WERI-Rb-1 (cell line): ENCODE measurements at regions not wholly inside any gene's neighbourhood (a gene's known extent, or its start where the extent isn't known, plus 50 kb on each side); places are given as distances from the start of the nearest gene placed in this dataset.
A peak's percentile ranks its signal among the peaks of the same experiment; 100 is the strongest.

Experiments used
- DNase-seq: peaks from one replicate; pipeline ENCODE4 v3.0.0-alpha.2; 2020
- H3K27ac ChIP-seq: fragments of 250-450 bp; sonication (Bioruptor Pico); 2 replicates; pipeline ENCODE4 v1.5.1; 2020; ENCODE audit warnings: mild to moderate bottlenecking, moderate library complexity
- H3K27me3 ChIP-seq: fragments of 250-450 bp; sonication (Bioruptor Pico); 2 replicates; pipeline ENCODE4 v1.5.1; 2021; ENCODE audit warnings: mild to moderate bottlenecking, low read depth, moderate library complexity; ENCODE audit not compliant: insufficient read depth, severe bottlenecking
- H3K36me3 ChIP-seq: fragments of 250-450 bp; sonication (Bioruptor Pico); 2 replicates; pipeline ENCODE4 v1.5.1; 2020; ENCODE audit warnings: mild to moderate bottlenecking, moderate library complexity
- H3K4me3 ChIP-seq: 2 replicates; pipeline ENCODE4 v1.5.1; 2011; ENCODE audit warnings: low read depth, mild to moderate bottlenecking, control low read depth, low read length
- H3K9me3 ChIP-seq: fragments of 250-450 bp; sonication (Bioruptor Pico); 2 replicates; pipeline ENCODE4 v1.5.1; 2021; ENCODE audit warnings: mild to moderate bottlenecking, moderate library complexity; ENCODE audit not compliant: severe bottlenecking
- TF ChIP-seq, protein P1 (sequence below): IDR thresholded peaks from 2 replicates; pipeline ENCODE4 v1.5.1; 2011; ENCODE audit warnings: low read depth, mild to moderate bottlenecking, control low read depth, inconsistent platforms, low read length

DNA sequence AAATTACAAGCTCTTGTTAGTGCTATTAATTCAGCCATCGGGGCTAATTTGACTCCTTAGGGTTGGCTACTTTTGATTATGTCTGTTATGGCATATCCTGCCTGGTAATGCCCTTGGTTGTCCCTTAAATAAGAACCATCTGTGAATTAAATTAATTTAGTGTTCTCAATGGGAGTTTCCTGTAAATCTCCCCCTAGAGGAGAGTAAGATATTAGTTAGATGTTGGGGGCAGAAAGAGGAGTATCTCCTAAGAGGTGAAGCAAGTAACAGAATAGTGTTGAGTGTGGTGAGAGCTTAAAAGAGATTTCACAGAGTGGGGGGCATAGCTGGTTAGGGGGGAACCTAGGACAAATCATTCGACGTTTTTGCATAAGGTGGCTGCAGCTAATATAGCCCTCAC lies 1126.9 kb downstream of the JRKL start:
- Histone ChIP-seq H3K27me3 (no peaks in the 10 kb centered on the region), H3K27ac (no peak overlapping the region), H3K4me3 (no peak overlapping the region), H3K36me3 (no peaks in the 10 kb centered on the region), H3K9me3 (no peaks in the 10 kb centered on the region)
- TF ChIP-seq, protein P1, sequence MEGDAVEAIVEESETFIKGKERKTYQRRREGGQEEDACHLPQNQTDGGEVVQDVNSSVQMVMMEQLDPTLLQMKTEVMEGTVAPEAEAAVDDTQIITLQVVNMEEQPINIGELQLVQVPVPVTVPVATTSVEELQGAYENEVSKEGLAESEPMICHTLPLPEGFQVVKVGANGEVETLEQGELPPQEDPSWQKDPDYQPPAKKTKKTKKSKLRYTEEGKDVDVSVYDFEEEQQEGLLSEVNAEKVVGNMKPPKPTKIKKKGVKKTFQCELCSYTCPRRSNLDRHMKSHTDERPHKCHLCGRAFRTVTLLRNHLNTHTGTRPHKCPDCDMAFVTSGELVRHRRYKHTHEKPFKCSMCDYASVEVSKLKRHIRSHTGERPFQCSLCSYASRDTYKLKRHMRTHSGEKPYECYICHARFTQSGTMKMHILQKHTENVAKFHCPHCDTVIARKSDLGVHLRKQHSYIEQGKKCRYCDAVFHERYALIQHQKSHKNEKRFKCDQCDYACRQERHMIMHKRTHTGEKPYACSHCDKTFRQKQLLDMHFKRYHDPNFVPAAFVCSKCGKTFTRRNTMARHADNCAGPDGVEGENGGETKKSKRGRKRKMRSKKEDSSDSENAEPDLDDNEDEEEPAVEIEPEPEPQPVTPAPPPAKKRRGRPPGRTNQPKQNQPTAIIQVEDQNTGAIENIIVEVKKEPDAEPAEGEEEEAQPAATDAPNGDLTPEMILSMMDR = no peak
- no peak for DNase-seq

DNA sequence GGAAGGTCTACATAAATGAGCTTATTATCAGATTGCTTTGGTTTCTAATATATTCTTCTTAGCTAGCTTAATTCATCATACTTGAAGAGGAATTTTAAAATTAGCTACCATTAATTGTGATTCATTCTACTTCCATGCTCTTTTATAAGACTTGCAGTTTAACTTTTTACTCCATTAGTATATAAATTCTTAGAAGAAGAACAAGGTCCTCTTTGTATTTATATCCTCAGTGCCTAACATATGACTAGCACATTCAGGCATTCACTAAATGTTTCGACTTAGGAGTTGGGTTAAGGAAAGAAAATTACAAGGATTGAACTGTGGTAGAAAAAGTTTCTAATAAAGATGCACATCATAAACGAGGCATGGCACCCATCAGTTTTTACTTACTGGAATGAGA lies 1135.5 kb downstream of the JRKL start:
- H3K36me3 ChIP-seq = no peaks in the 10 kb centered on the region
- TF ChIP-seq, protein P1 = no peak
- no peak for DNase-seq
- H3K27ac ChIP-seq = no peak overlapping the region
- H3K27me3 ChIP-seq = no peaks in the 10 kb centered on the region
- H3K9me3 ChIP-seq = no peaks in the 10 kb centered on the region
- H3K4me3 ChIP-seq = no peak overlapping the region

DNA sequence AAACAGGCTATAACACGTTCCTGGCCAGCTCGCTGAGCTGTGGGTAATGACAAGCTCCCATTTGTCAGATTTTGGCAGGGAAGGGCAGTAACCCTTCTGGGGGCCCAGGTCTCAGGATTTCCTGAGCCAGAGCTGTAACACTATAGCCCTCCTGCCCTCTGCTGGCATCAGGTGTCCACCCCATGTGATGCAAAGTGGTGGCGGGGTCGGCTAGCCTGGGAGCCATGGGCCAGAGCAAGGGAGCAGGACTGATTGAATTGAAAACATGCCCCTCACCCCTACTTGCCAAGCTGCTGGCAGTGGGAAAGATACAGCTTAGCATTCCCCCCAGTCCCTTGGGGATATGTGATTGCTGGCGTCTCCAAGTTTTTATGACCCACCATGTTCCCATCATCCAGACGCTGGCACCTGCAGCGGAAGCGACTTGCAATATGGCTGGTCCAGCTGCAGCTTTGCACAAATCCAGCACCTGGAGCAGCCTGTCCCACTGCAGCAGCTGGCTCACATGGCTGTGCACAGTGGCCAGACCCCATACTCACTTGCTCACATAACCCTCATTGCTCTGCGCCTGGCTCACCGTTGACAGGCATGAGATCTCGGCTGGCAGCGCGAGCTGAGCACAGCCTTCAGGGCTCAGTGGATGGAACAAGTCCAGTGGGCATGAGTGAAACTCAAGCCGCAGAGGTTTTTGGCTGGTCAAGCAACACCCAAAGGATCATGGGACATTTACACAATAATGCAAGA lies 1147.8 kb downstream of the JRKL start:
- H3K4me3 ChIP-seq = no peak overlapping the region
- DNase-seq = no peak
- H3K9me3 ChIP-seq = no peaks in the 10 kb centered on the region
- no peaks in the 10 kb centered on the region for H3K27me3 ChIP-seq
- TF ChIP-seq, protein P1 = no peak
- no peaks in the 10 kb centered on the region for H3K36me3 ChIP-seq
- no peak overlapping the region for H3K27ac ChIP-seq

DNA sequence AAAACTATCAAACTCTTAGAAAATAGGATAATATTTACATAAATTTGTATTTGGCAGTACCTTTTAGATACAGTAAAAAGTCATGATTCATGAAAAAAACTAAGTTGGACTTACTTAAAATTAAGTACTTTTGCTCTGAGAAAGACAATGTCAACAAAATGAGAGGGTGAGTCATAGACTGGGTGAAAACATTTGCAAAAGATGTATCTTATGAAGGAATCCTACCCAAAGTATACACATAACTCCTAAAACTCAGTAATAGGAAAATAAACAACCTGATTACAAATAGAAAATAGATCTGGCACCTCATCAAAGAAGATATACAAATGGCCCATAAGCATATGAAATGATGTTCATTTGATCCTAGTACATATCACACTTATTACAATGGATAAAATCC lies 1154.6 kb downstream of the JRKL start:
- Histone ChIP-seq H3K4me3 (no peak overlapping the region), H3K27ac (no peak overlapping the region), H3K27me3 (no peaks in the 10 kb centered on the region), H3K36me3 (no peaks in the 10 kb centered on the region), H3K9me3 (no peaks in the 10 kb centered on the region)
- TF ChIP-seq, protein P1 = no peak
- DNase-seq = no peak

DNA sequence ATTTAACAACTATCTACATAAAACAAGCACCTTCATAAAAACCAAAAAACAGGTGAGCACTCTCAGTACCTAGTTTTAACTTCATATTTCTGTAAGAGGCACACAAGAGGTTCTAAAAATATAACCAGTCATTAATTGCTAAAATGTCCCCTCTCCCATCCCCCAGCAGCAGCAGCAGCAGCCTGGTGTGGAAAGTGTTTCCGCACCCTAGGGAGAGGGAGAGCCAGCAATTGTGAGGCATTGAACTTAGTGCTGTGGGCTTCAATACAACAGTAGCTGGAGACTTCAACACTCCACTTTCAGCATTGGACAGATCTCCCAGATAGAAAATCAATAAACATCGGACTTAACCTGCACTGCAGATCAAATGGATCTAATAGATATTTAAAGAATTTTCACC lies 1158.5 kb downstream of the JRKL start:
- Histone ChIP-seq H3K36me3 (no peaks in the 10 kb centered on the region), H3K4me3 (no peak overlapping the region), H3K9me3 (no peaks in the 10 kb centered on the region), H3K27ac (no peak overlapping the region), H3K27me3 (no peaks in the 10 kb centered on the region)
- no peak for DNase-seq
- TF ChIP-seq, protein P1 = no peak

DNA sequence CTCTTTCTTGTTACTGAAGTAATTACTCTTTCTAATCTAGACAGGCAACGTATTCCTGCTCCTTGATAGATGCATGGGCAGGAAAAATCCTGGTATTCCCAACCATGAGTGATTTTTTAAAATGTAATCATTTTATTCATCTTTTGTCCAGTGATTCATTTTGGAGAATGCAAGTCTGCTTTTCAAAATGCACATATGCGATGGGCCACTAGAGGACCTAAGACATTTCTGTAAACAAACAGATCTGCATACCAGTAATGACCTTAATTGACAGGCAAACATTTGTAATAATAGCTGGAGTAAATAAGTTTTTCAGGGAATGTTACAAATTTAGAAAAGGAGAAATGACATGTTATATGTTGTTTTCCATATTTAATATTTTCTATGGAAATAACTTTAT lies 1167.6 kb downstream of the JRKL start:
- no peak overlapping the region for H3K4me3 ChIP-seq
- no peak for DNase-seq

More for the DNA sequence above, 1167.6 kb downstream of the JRKL start:
- H3K27me3 ChIP-seq = no peaks in the 10 kb centered on the region
- TF ChIP-seq, protein P1 = 0 out of 2 replicates have a peak, but pooled peaks have one; percentile 1
- H3K27ac ChIP-seq = no peak overlapping the region
- no peaks in the 10 kb centered on the region for H3K36me3 ChIP-seq
- H3K9me3 ChIP-seq = no peaks in the 10 kb centered on the region
